OCI-LY1 (cell line): ENCODE measurements at regions not wholly inside any gene's neighbourhood (a gene's known extent, or its start where the extent isn't known, plus 50 kb on each side); places are given as distances from the start of the nearest gene placed in this dataset.

ENCODE experiments used
- H2AFZ ChIP-seq: fragments of 200-600 bp; sonication (generic), shearing (Covaris generic); 2 replicates; pipeline ENCODE4 v1.6.0; 2014; ENCODE audit warnings: antibody characterized with exemption, mild to moderate bottlenecking, low read length
- H3F3A ChIP-seq: fragments of 200-600 bp; sonication (generic), shearing (Covaris generic); 2 replicates; pipeline ENCODE4 v1.6.0; 2014; ENCODE audit warnings: mild to moderate bottlenecking, antibody characterized with exemption, low read length, moderate library complexity; ENCODE audit not compliant: insufficient read depth
- H3K27ac ChIP-seq: fragments of 200-600 bp; sonication (generic); 2 replicates; pipeline ENCODE4 v1.5.1; 2014; ENCODE audit warnings: low read length, mixed run types, mild to moderate bottlenecking, low read depth; ENCODE audit not compliant: poor library complexity, severe bottlenecking
- H3K27me3 ChIP-seq: fragments of 200-600 bp; sonication (generic); 2 replicates; pipeline ENCODE4 v1.6.0; 2014; ENCODE audit warnings: antibody characterized with exemption, mild to moderate bottlenecking, low read length, moderate library complexity; ENCODE audit not compliant: insufficient read depth
- H3K36me3 ChIP-seq: fragments of 200-600 bp; sonication (generic); 2 replicates; pipeline ENCODE4 v1.6.1; 2014; ENCODE audit warnings: mild to moderate bottlenecking, antibody characterized with exemption, low read length, moderate library complexity, mixed read lengths; ENCODE audit not compliant: insufficient read depth
- H3K4me1 ChIP-seq: fragments of 200-600 bp; sonication (generic); 2 replicates; pipeline ENCODE4 v1.5.1; 2014; ENCODE audit warnings: mild to moderate bottlenecking, low read length, moderate library complexity; ENCODE audit not compliant: insufficient read depth, severe bottlenecking
- H3K4me2 ChIP-seq: fragments of 200-600 bp; sonication (generic), shearing (Covaris generic); 2 replicates; pipeline ENCODE4 v1.6.1; 2014; ENCODE audit warnings: low read length
- H3K4me3 ChIP-seq: fragments of 200-600 bp; sonication (generic); 2 replicates; pipeline ENCODE4 v1.5.1; 2014; ENCODE audit warnings: low read length, low read depth, mild to moderate bottlenecking, mixed read lengths; ENCODE audit not compliant: poor library complexity, severe bottlenecking
- H3K79me2 ChIP-seq: fragments of 200-600 bp; shearing (Covaris generic); 2 replicates; pipeline ENCODE4 v1.6.1; 2016; ENCODE audit warnings: mixed run types, low read length, mixed read lengths; ENCODE audit not compliant: insufficient read depth
- H3K9ac ChIP-seq: fragments of 200-600 bp; sonication (generic), shearing (Covaris generic); 2 replicates; pipeline ENCODE4 v1.6.1; 2014; ENCODE audit warnings: mild to moderate bottlenecking, low read length, mixed read lengths
- H3K9me2 ChIP-seq: fragments of 200-600 bp; sonication (generic), shearing (Covaris generic); 2 replicates; pipeline ENCODE4 v1.6.1; 2014; ENCODE audit warnings: low read depth, mild to moderate bottlenecking, low read length, mixed read lengths
- H3K9me3 ChIP-seq: fragments of 200-600 bp; shearing (Covaris generic); 2 replicates; pipeline ENCODE4 v1.6.1; 2014; ENCODE audit warnings: low read length, mixed read lengths
- H4K20me1 ChIP-seq: fragments of 200-600 bp; sonication (generic), shearing (Covaris generic); 2 replicates; pipeline ENCODE4 v1.6.0; 2016; ENCODE audit warnings: mild to moderate bottlenecking, low read length; ENCODE audit not compliant: insufficient read depth
- EZH2 ChIP-seq: fragments of 200-600 bp; sonication (generic), shearing (Covaris generic); IDR thresholded peaks from 2 replicates; pipeline ENCODE4 v1.8.0; 2017; ENCODE audit warnings: borderline replicate concordance, mixed run types, mild to moderate bottlenecking, antibody characterized with exemption, low read length, moderate library complexity, mixed read lengths
- TF ChIP-seq, protein P1 (sequence below): fragments of 200-600 bp; sonication (generic), shearing (Covaris generic); IDR thresholded peaks from 2 replicates; pipeline ENCODE4 v1.5.1; 2017; ENCODE audit warnings: mild to moderate bottlenecking, antibody characterized with exemption, low read length, moderate library complexity, mixed read lengths

DNA sequence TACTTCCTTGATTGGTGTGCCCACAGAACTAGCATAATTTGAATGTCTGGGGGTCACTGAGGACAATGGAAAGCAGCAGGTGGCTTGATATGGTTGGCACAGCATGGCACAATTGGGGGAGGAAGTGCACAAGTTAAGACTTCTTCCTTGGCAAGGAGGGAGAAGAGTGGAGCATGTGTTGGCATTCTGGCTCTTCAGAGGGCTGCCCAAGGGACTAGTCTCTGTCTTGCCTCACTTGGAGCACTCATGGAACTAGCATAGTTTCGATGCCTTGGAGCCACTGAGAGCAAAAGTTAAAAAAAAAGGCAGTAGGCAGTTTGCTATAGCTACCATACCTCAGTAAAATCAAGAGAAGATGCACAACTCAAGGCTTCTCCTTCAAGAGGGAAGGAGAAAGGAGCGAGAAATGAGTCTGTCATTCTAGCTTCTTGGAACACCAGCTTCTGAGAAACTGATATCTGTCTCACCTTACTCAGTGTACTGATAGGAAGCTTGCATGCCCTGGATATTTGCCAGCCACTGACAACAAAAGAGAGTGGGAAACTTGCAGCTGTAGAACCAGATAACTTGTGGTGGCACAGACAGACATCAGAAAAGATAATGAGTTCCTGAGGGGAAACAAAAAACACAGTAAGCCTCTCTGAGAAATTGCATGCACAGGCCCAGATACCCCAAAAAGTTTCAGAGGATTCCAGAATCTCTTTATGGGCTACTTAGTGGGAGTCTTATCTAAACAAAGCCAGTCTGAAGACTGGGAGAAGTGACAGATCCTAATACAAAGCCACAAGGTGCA lies 207.5 kb upstream of the SAMSN1 start:
- H2AFZ ChIP-seq: no peak overlapping the region
- no peaks in the 10 kb centered on the region for H4K20me1 ChIP-seq
- no peak for TF ChIP-seq EZH2
- TF ChIP-seq, protein P1, sequence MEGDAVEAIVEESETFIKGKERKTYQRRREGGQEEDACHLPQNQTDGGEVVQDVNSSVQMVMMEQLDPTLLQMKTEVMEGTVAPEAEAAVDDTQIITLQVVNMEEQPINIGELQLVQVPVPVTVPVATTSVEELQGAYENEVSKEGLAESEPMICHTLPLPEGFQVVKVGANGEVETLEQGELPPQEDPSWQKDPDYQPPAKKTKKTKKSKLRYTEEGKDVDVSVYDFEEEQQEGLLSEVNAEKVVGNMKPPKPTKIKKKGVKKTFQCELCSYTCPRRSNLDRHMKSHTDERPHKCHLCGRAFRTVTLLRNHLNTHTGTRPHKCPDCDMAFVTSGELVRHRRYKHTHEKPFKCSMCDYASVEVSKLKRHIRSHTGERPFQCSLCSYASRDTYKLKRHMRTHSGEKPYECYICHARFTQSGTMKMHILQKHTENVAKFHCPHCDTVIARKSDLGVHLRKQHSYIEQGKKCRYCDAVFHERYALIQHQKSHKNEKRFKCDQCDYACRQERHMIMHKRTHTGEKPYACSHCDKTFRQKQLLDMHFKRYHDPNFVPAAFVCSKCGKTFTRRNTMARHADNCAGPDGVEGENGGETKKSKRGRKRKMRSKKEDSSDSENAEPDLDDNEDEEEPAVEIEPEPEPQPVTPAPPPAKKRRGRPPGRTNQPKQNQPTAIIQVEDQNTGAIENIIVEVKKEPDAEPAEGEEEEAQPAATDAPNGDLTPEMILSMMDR: no peak
- H3F3A ChIP-seq: no peaks in the 10 kb centered on the region
- no peaks in the 10 kb centered on the region for H3K27me3 ChIP-seq
- no peak overlapping the region for H3K27ac ChIP-seq
- H3K9me3 ChIP-seq: no peaks in the 10 kb centered on the region; the same call in 1 of the 2 replicates
- H3K4me3 ChIP-seq: no peak overlapping the region
- no peaks in the 10 kb centered on the region for H3K36me3 ChIP-seq
- no peak overlapping the region for H3K4me2 ChIP-seq
- no peak overlapping the region for H3K9ac ChIP-seq
- H3K4me1 ChIP-seq: peaks cover 4% of the 10 kb centered on the region
- H3K79me2 ChIP-seq: no peaks in the 10 kb centered on the region
- no peaks in the 10 kb centered on the region for H3K9me2 ChIP-seq

DNA sequence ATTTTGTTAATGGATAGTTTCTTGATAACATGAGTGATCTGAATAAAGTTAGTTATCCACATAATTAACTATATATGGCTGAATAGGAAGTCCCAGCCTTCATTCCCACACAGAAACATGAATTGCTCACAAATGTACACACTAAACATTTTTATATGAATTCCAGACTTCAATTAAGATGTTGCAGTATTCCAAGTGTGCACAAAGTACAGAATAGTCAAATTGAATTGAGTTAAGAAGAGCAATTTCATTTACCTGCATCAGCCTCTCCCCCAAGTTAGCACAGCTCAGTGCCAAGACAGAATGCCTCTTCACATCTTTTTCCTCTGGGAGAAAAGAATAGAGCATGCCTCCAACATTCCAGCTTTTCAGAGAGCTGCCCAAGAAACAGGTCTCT lies 207.0 kb upstream of the SAMSN1 start:
- H3K9ac ChIP-seq: no peak overlapping the region
- no peaks in the 10 kb centered on the region for H3K27me3 ChIP-seq
- no peaks in the 10 kb centered on the region for H3K79me2 ChIP-seq
- H3K4me3 ChIP-seq: no peak overlapping the region
- no peak overlapping the region for H2AFZ ChIP-seq
- TF ChIP-seq EZH2: no peak
- TF ChIP-seq, protein P1: no peak
- H4K20me1 ChIP-seq: no peaks in the 10 kb centered on the region
- no peaks in the 10 kb centered on the region for H3K9me2 ChIP-seq
- H3K27ac ChIP-seq: no peak overlapping the region
- no peak overlapping the region for H3K4me2 ChIP-seq
- H3K36me3 ChIP-seq: no peaks in the 10 kb centered on the region
- peaks cover 4% of the 10 kb centered on the region for H3K4me1 ChIP-seq
- H3K9me3 ChIP-seq: no peaks in the 10 kb centered on the region; the same call in 1 of the 2 replicates
- H3F3A ChIP-seq: no peaks in the 10 kb centered on the region

DNA sequence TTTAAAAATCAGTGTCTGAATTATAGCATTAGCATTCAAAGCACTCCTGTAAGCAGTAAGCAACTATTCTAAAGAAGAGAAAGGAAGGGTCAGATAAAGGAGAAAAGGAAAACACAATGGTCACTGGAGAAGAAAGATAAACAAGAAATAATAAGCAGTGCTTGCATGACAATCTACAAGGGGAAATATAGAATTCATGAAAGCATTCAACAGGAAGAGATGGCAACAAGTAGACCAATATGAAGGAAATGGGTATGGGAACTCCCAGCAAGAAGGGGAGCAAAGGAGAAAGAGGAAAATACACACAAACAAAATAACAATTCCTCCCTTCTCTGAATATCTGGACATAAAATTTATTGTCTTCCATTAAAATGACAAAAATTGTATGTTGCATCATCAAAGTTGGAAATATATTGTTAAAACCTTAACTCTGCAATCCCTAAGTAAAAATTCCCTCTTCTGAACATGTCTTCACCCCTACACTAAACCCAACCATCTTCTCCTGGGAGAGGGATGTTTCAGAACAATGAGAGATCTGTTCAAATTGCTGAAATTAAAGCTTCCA lies 206.3 kb upstream of the SAMSN1 start:
- no peaks in the 10 kb centered on the region for H3F3A ChIP-seq
- H3K4me1 ChIP-seq: peaks cover 4% of the 10 kb centered on the region
- no peaks in the 10 kb centered on the region for H4K20me1 ChIP-seq
- H3K9me3 ChIP-seq: no peaks in the 10 kb centered on the region; the same call in 1 of the 2 replicates
- no peak overlapping the region for H3K9ac ChIP-seq
- TF ChIP-seq, protein P1: no peak
- no peak for TF ChIP-seq EZH2
- H3K4me3 ChIP-seq: no peak overlapping the region
- no peak overlapping the region for H3K27ac ChIP-seq
- H2AFZ ChIP-seq: no peak overlapping the region
- no peaks in the 10 kb centered on the region for H3K9me2 ChIP-seq
- no peaks in the 10 kb centered on the region for H3K79me2 ChIP-seq
- no peaks in the 10 kb centered on the region for H3K27me3 ChIP-seq
- H3K4me2 ChIP-seq: no peak overlapping the region
- H3K36me3 ChIP-seq: no peaks in the 10 kb centered on the region
